ENCODE measurements at regions not wholly inside any gene's neighbourhood (a gene's known extent, or its start where the extent isn't known, plus 50 kb on each side); places are given as distances from the start of the nearest gene placed in this dataset.

- TF ChIP-seq RFX5 (IDR thresholded peaks at IDR 0.05; ENCODE audit: low read depth, low read length): no peak
- no peak for TF ChIP-seq REPIN1 (CRISPR knock-in tag; IDR thresholded peaks at IDR 0.05; ENCODE audit: borderline replicate concordance, low read depth)
- no peak for TF ChIP-seq ZNF496 (CRISPR knock-in tag; IDR thresholded peaks at IDR 0.05; ENCODE audit: insufficient replicate concordance)
- no peak for TF ChIP-seq GATAD2A (CRISPR knock-in tag; IDR thresholded peaks at IDR 0.05)
- TF ChIP-seq ZNF235 (CRISPR knock-in tag; IDR thresholded peaks at IDR 0.05; ENCODE audit: borderline replicate concordance): no peak
Measured at GRCh38 chr1:234968451-234968850, 160.2 kb downstream of the TOMM20 start.
